ENCODE measurements at regions not wholly inside any gene's neighbourhood (a gene's known extent, or its start where the extent isn't known, plus 50 kb on each side); places are given as distances from the start of the nearest gene placed in this dataset.

DNA sequence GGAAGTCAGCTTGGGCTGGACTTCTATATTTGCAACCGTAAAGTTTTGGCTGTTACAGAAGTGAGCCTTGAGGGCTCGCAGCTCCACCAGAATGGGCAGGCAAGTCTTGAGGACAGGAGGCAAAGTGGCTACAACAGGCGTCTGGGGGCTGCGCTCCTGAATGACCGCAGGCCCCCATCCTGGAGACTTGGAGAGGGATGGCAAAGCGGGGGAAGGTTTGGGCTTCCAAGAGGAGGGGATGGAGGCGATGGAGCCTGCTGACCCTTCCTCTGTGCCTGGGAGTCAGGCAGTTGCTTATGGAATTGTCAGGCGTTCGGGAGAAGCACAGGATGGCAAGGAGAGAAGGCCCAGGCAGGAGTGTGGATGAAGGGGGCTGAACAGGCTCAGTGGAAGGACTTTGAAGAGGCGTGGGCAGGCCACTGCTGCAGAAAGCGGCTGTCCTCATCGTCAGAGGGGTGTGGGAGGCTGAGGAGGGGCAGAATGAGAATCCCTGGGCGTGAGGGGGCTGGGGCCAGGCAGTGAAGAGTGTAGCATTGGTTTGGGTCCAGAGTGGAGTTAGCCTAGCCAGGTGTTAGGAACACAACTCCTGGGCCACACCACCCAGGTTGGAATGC lies 72.3 kb downstream of the INHBB start:
- TF ChIP-seq, protein P1, sequence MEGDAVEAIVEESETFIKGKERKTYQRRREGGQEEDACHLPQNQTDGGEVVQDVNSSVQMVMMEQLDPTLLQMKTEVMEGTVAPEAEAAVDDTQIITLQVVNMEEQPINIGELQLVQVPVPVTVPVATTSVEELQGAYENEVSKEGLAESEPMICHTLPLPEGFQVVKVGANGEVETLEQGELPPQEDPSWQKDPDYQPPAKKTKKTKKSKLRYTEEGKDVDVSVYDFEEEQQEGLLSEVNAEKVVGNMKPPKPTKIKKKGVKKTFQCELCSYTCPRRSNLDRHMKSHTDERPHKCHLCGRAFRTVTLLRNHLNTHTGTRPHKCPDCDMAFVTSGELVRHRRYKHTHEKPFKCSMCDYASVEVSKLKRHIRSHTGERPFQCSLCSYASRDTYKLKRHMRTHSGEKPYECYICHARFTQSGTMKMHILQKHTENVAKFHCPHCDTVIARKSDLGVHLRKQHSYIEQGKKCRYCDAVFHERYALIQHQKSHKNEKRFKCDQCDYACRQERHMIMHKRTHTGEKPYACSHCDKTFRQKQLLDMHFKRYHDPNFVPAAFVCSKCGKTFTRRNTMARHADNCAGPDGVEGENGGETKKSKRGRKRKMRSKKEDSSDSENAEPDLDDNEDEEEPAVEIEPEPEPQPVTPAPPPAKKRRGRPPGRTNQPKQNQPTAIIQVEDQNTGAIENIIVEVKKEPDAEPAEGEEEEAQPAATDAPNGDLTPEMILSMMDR (conservative IDR thresholded peaks at IDR 0.05; ENCODE audit: low read depth): no peak
- H3K27ac ChIP-seq: no peak overlapping the region
- POLR2A ChIA-PET (ENCODE audit: low non-redundant PET): no interaction called here
- CTCF ChIA-PET: no interaction called here
- no peak for DNase-seq (ENCODE audit: low spot score)

DNA sequence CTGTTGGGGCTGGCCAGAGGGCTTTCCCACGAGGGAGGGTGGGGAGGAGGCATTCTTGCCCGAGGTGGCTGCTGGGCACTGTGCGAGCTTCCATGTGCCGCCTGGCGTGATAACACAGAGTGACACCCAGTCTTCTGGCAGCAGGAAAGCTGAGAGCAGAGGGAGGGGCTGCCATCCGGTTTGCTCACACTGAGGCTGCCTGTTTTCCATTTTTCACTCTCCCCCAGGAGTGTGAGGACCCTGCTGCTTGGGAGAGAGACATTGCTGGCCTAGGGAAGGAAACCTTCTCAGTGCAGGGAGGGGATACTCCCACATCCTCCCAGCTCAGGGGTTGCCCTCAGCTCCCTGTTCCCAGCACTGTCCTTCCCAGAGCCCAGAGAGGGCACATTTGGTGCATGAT lies 73.1 kb downstream of the INHBB start:
- H3K27ac ChIP-seq: no peak overlapping the region
- POLR2A ChIA-PET (ENCODE audit: low non-redundant PET): no interaction called here
- CTCF ChIA-PET: interaction anchor here (0.6 to 1.0 kb wide), 3 partner anchors 9 to 135 kb away, joined by 3 to 5 read pairs (median 4); no protein-coding TSS in a partner anchor
- DNase-seq (ENCODE audit: low spot score): no peak
- TF ChIP-seq, protein P1 (conservative IDR thresholded peaks at IDR 0.05; ENCODE audit: low read depth): no peak

DNA sequence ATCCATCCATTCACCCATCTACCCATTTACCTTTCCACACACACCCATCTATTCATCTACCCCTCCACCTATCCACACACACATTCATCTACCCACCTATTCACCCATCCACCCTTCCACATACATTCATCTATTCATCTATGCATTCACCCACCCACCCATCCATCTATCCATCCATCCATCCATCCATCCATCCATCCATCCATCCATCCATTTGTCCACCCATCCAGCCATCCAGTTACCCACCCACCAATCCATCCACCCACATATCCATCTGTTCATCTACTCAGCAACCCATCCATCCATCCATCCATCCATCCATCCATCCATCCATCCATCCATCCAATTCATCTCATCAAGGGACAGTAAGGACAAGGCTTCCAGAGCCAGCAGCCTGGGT lies 74.0 kb downstream of the INHBB start:
- no peak overlapping the region for H3K27ac ChIP-seq
- TF ChIP-seq, protein P1 (conservative IDR thresholded peaks at IDR 0.05; ENCODE audit: low read depth): no peak
- no peak for DNase-seq (ENCODE audit: low spot score)
- CTCF ChIA-PET: interaction anchor here (1.0 kb wide), 1 partner anchor 134 kb away, joined by 3 read pairs; no protein-coding TSS in a partner anchor
- POLR2A ChIA-PET (ENCODE audit: low non-redundant PET): no interaction called here

DNA sequence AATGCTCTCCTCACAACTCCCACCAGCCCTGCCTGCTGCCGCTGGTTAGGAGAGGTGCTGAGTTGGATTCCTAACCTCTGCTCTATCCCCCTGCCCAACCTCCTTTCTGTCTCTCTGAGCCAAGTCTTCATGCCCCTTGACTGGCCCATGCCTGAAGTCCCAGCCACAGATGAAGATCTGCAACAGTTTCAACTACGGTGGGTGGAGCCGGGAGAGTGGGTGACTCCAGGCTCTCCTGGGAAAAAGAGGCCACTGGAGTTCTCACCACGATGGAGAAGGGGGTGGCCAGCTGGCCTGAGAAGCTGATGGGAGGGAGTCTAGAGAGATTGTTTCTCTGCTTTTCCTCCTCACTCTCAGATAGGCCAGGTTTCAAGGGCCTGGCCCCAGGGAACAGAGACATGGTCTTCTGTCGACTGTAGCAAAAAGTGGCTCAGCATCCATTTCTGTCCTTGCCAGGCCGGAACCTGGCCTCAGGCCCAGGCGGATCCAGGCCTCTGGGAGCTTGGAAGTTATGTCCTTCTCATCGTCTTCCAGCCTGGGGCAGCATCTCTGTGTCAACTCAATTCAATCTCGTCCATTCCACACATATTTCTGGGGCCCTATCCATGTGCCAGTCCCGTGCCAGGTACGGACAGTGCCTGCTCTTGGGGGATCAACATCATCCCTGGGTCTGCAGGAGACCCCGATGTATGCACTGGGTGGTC lies 75.3 kb downstream of the INHBB start:
- TF ChIP-seq, protein P1 (conservative IDR thresholded peaks at IDR 0.05; ENCODE audit: low read depth): no peak
- POLR2A ChIA-PET (ENCODE audit: low non-redundant PET): no interaction called here
- no peak overlapping the region for H3K27ac ChIP-seq
- CTCF ChIA-PET: no interaction called here
- no peak for DNase-seq (ENCODE audit: low spot score)

DNA sequence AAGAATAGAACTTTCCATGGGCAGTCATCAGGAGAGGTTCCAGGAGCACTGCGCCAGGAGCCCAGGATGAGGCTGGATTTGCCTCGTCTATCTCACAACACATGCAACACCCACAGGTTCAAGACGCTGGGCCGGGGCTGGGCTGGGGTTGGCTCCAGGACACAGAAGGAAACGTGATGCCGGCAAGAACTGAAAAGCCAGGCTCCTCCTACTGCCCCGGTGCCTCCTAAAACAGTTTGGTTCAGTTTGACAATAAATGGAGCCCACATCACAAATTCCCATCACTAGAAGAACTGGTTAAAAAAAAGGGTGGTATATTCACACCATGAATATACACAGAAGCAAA lies 75.9 kb downstream of the INHBB start:
- POLR2A ChIA-PET (ENCODE audit: low non-redundant PET): no interaction called here
- CTCF ChIA-PET: no interaction called here
- no peak overlapping the region for H3K27ac ChIP-seq
- no peak for DNase-seq (ENCODE audit: low spot score)
- TF ChIP-seq, protein P1 (conservative IDR thresholded peaks at IDR 0.05; ENCODE audit: low read depth): no peak

DNA sequence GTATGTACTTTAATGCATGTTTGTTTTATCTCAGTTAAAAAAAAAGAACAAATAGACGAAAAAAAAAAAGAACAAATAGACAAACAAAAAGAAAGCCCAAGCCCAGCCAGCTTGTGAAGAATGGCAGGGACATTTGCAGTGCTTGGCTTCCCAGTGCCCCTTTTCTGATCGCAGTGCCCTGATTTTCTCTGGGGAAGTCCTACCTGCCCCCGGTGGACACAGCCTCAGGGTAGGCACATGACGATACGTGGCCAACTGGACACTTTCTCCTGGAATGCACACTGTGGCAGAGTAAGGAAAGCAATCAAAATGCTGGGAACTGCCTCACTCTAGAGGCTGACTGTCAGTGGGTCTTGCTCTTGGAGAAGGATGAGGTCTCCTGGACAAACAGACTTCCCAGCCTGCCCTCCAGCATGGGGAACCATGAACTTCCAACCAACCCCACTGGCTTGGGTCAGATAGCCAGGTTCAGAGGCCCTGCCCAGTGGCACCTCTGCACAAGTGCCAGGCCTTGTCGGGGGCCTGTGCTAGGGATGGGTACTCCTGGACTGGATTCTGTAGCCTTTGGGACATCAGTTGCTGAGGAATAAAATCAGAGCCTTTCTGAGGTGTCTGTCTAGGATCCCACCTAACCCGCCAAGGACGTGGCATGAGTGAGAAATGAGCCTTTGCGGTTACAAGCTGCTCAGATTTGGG lies 76.7 kb downstream of the INHBB start:
- no peak for DNase-seq (ENCODE audit: low spot score)
- ChIA-PET POLR2A (ENCODE audit: low non-redundant PET) (no interaction called here), CTCF (no interaction called here)
- no peak overlapping the region for H3K27ac ChIP-seq
- TF ChIP-seq, protein P1 (conservative IDR thresholded peaks at IDR 0.05; ENCODE audit: low read depth): no peak
